Transverse colon (tissue), 4 donors: ENCODE measurements at regions not wholly inside any gene's neighbourhood (a gene's known extent, or its start where the extent isn't known, plus 50 kb on each side); places are given as distances from the start of the nearest gene placed in this dataset.

Source experiments
- DNase-seq: peaks from one replicate; pipeline ENCODE4 v3.0.0-alpha.2; 2019
- H3K27ac ChIP-seq, 4 donors: fragments of 200-600 bp; sonication (generic); 2 replicates each; pipeline ENCODE4 v1.5.1; 2016 to 2018; ENCODE audit warnings: inconsistent platforms in 4 of 4
- H3K27me3 ChIP-seq: fragments of 200-600 bp; sonication (generic); 2 replicates; pipeline ENCODE4 v1.5.1; 2017; ENCODE audit warnings: inconsistent platforms
- H3K36me3 ChIP-seq, 4 donors: fragments of 200-600 bp; sonication (generic); 2 replicates each; pipeline ENCODE4 v1.5.1; 2017 to 2019; ENCODE audit warnings: inconsistent platforms in 4 of 4
- H3K4me1 ChIP-seq, 4 donors: fragments of 200-600 bp; sonication (generic); 2 replicates each; pipeline ENCODE4 v1.5.1; 2017 to 2020; ENCODE audit warnings: inconsistent platforms in 4 of 4
- H3K4me3 ChIP-seq, 4 donors: fragments of 200-600 bp; sonication (generic); 1 replicate in 1 of 4; 2 replicates in 3 of 4; pipeline versions ENCODE4 v1.5.1 to v1.6.1; 2017 to 2019; ENCODE audit warnings: inconsistent platforms in 4 of 4
- H3K9me3 ChIP-seq, 2 donors: fragments of 200-600 bp; sonication (generic); 2 replicates each; pipeline ENCODE4 v1.5.1; 2017 to 2019; ENCODE audit warnings: inconsistent platforms in 2 of 2
- CTCF ChIP-seq, 5 experiments: fragments of 200-600 bp in 3 of 5; fragments of 450-650 bp in 2 of 5; sonication (generic) in 3 of 5; IDR thresholded peaks; 1 replicate in 2 of 5; 2 replicates in 3 of 5; pipeline ENCODE4 v1.5.1; 2016 to 2017; ENCODE audit warnings: antibody characterized with exemption in 5 of 5, inconsistent platforms in 3 of 5, mild to moderate bottlenecking in 2 of 5, moderate library complexity in 1 of 5
- EP300 ChIP-seq: sonication (generic); formaldehyde crosslinking; IDR thresholded peaks from one replicate; pipeline ENCODE4 v1.6.1; 2017; ENCODE audit warnings: antibody characterized with exemption, low read depth
- POLR2A ChIP-seq: fragments of 450-650 bp; IDR thresholded peaks from one replicate; pipeline ENCODE4 v1.6.1; 2016; ENCODE audit warnings: antibody characterized with exemption, mild to moderate bottlenecking, moderate library complexity
- POLR2AphosphoS5 ChIP-seq, 3 donors: sonication (generic); formaldehyde crosslinking; IDR thresholded peaks; one replicate each; pipeline ENCODE4 v1.6.1; 2016; ENCODE audit warnings: antibody characterized with exemption in 3 of 3
- WGBS, 2 donors: methylation state at CpG; one replicate each; pipeline ENCODE4 v1.1.5; 2018; ENCODE audit warnings: low coverage in 1 of 2; 5-methylcytosine and 5-hydroxymethylcytosine counted together
- in situ Hi-C, 4 donors: fragments of 200-750 bp; cut with MboI; loops; one replicate each; pipeline versions ENCODE4 v1.15.0 to v1.15.1; 2017; ENCODE audit warnings: low sequenced_read_pairs in 3 of 4, low pct_ligation_motif_present in 1 of 4, low pct_unique_long_range_greater_than_20kb in 1 of 4
- intact Hi-C: fragments of 100-400 bp; cut with DNase I; formaldehyde crosslinking; loops from one replicate; pipeline ENCODE4 v1.15.1; 2023; ENCODE audit warnings: low total_unique reads

GRCh38 chr1:96918406-96918805 lies 196.8 kb downstream of the PTBP2 start:
- Histone ChIP-seq H3K27me3 (no peaks in the 10 kb centered on the region), H3K4me3 (no peak overlapping the region), H3K9me3 (peaks cover 0 to 6% of the 10 kb centered on the region in 2 donors), H3K36me3 (no peaks in the 10 kb centered on the region), H3K27ac (no peak overlapping the region), H3K4me1 (no peaks in the 10 kb centered on the region)
- TF ChIP-seq POLR2A (no peak), POLR2AphosphoS5 (IDR thresholded peaks at IDR 0.05) (no peak), CTCF (IDR thresholded peaks at IDR 0.05) (no peak), EP300 (no peak)
- intact Hi-C loops = no loop called here
- DNase-seq = no peak
- 60 to 77% methylated on average over 1 of the region's 1 CpG for WGBS, 2 donors
- in situ Hi-C loops = no loop called here

GRCh38 chr1:96922181-96922580 lies 200.6 kb downstream of the PTBP2 start:
- 85% methylated on average over 1 of the region's 1 CpG; no CpG with 5 or more reads in 1 of the 2 donors for whole genome bisulfite sequencing, 2 donors
- Histone ChIP-seq H3K36me3 (no peaks in the 10 kb centered on the region), H3K4me3 (no peak overlapping the region), H3K27ac (no peak overlapping the region), H3K4me1 (no peaks in the 10 kb centered on the region), H3K27me3 (no peaks in the 10 kb centered on the region), H3K9me3 (peaks cover 0 to 10% of the 10 kb centered on the region in 2 donors)
- in situ Hi-C loops = no loop called here
- no peak for DNase-seq
- TF ChIP-seq CTCF (IDR thresholded peaks at IDR 0.05) (no peak), POLR2AphosphoS5 (IDR thresholded peaks at IDR 0.05) (no peak), POLR2A (no peak), EP300 (no peak)
- intact Hi-C loops = no loop called here

- DNase-seq = no peak
- intact Hi-C loops (no loop called here), in situ Hi-C loops (no loop called here)
- peaks cover 0 to 10% of the 10 kb centered on the region in 2 donors for H3K9me3 ChIP-seq
- 45 to 54% methylated on average over 1 of the region's 1 CpG for WGBS, 2 donors
- no peak overlapping the region for H3K27ac ChIP-seq
- H3K36me3 ChIP-seq = no peaks in the 10 kb centered on the region
- H3K4me3 ChIP-seq = no peak overlapping the region
- no peaks in the 10 kb centered on the region for H3K27me3 ChIP-seq
- TF ChIP-seq POLR2A = no peak
- TF ChIP-seq EP300 = no peak
- TF ChIP-seq CTCF (IDR thresholded peaks at IDR 0.05) = no peak
- TF ChIP-seq POLR2AphosphoS5 (IDR thresholded peaks at IDR 0.05) = no peak
- no peaks in the 10 kb centered on the region for H3K4me1 ChIP-seq
Observed at GRCh38 chr1:96923753-96924152, 202.2 kb downstream of the PTBP2 start.

- intact Hi-C loops = no loop called here
- peaks cover 0 to 10% of the 10 kb centered on the region in 2 donors for H3K9me3 ChIP-seq
Observed at GRCh38 chr1:96926176-96926575, 204.6 kb downstream of the PTBP2 start.

More at GRCh38 chr1:96926176-96926575, 204.6 kb downstream of the PTBP2 start:
- Histone ChIP-seq H3K36me3 (no peaks in the 10 kb centered on the region), H3K27me3 (no peaks in the 10 kb centered on the region), H3K4me3 (no peak overlapping the region), H3K4me1 (no peaks in the 10 kb centered on the region), H3K27ac (no peak overlapping the region)
- DNase-seq = no peak
- TF ChIP-seq CTCF (IDR thresholded peaks at IDR 0.05) (no peak), POLR2A (no peak), EP300 (no peak), POLR2AphosphoS5 (IDR thresholded peaks at IDR 0.05) (no peak)
- in situ Hi-C loops = no loop called here
